Activated CD8-positive, alpha-beta T cell treated with anti-CD3 and anti-CD28 coated beads for 36 hours (primary cell): ENCODE measurements at regions not wholly inside any gene's neighbourhood (a gene's known extent, or its start where the extent isn't known, plus 50 kb on each side); places are given as distances from the start of the nearest gene placed in this dataset.

Source experiments
- ATAC-seq: fragments of 200-7000 bp; cut with Tn5 transposase; one replicate; pipeline ENCODE4 v1.10.0; 2021; ENCODE audit warnings: mild to moderate bottlenecking, moderate library complexity
- CTCF ChIA-PET: fragments of 350-600 bp; sonication (Branson Sonifier 250); formaldehyde crosslinking; loops from one replicate; lab custom pipeline; 2021; ENCODE audit warnings: antibody characterized with exemption; lab: Charles Lee
- POLR2A ChIA-PET: fragments of 350-600 bp; sonication (Branson Sonifier 250); formaldehyde crosslinking; loops from one replicate; lab custom pipeline; 2021; ENCODE audit warnings: antibody characterized with exemption; lab: Charles Lee
- DNase-seq: peaks from one replicate; pipeline ENCODE4 v3.0.0-alpha.2; 2020
- H3K27ac Mint-ChIP-seq: one replicate; pipeline ENCODE4 v1.8.0; 2021; ENCODE audit warnings: mild to moderate bottlenecking, mixed read lengths
- H3K27me3 Mint-ChIP-seq: one replicate; pipeline ENCODE4 v1.8.0; 2021; ENCODE audit warnings: mixed read lengths
- H3K36me3 Mint-ChIP-seq: one replicate; pipeline ENCODE4 v1.8.0; 2021; ENCODE audit warnings: low read depth, mixed read lengths
- H3K4me1 Mint-ChIP-seq: one replicate; pipeline ENCODE4 v1.8.0; 2021; ENCODE audit warnings: low read depth, mixed read lengths
- H3K4me3 Mint-ChIP-seq: one replicate; pipeline ENCODE4 v1.8.0; 2021; ENCODE audit warnings: mild to moderate bottlenecking, moderate library complexity, mixed read lengths
- H3K9me3 Mint-ChIP-seq: one replicate; pipeline ENCODE4 v1.8.0; 2021; ENCODE audit warnings: mixed read lengths
- intact Hi-C: fragments of 100-400 bp; cut with micrococcal nuclease; formaldehyde crosslinking; loops from one replicate; pipeline ENCODE4 v1.10.0; 2022
- TF ChIP-seq, protein P1 (sequence below): fragments of 200-600 bp; IDR thresholded peaks from one replicate; pipeline ENCODE4 v1.8.0; 2022; ENCODE audit warnings: antibody characterized with exemption, mild to moderate bottlenecking

DNA sequence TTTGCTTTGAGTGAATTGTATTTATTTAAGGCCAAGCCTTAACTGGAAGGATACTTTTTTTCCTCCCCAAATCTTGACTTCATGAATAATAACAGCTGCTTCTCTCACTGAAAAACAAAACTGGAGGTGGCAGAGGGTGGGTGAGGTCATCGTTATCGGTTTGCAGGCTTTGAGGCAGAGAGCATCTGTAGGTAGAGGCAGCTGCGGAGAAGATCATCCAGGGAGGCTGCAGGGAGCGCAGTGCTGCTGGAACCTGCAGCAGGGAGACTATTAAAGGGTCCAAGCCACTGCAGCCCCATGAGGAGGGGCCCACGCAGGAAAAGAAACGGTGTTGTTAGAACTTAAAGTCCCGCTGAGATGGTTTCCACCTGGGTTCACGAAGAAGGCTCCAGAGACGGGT, 112.1 kb upstream of the SDK1 start:
- Mint-ChIP-seq H3K36me3 (no peaks in the 10 kb centered on the region), H3K4me1 (no peaks in the 10 kb centered on the region), H3K27me3 (no peaks in the 10 kb centered on the region), H3K27ac (no peak overlapping the region), H3K4me3 (no peak overlapping the region), H3K9me3 (no peaks in the 10 kb centered on the region)
- intact Hi-C loops: no loop called here
- no peak for ATAC-seq
- ChIA-PET CTCF (no interaction called here), POLR2A (no interaction called here)
- no peak for DNase-seq
- TF ChIP-seq, protein P1, sequence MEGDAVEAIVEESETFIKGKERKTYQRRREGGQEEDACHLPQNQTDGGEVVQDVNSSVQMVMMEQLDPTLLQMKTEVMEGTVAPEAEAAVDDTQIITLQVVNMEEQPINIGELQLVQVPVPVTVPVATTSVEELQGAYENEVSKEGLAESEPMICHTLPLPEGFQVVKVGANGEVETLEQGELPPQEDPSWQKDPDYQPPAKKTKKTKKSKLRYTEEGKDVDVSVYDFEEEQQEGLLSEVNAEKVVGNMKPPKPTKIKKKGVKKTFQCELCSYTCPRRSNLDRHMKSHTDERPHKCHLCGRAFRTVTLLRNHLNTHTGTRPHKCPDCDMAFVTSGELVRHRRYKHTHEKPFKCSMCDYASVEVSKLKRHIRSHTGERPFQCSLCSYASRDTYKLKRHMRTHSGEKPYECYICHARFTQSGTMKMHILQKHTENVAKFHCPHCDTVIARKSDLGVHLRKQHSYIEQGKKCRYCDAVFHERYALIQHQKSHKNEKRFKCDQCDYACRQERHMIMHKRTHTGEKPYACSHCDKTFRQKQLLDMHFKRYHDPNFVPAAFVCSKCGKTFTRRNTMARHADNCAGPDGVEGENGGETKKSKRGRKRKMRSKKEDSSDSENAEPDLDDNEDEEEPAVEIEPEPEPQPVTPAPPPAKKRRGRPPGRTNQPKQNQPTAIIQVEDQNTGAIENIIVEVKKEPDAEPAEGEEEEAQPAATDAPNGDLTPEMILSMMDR: no peak

DNA sequence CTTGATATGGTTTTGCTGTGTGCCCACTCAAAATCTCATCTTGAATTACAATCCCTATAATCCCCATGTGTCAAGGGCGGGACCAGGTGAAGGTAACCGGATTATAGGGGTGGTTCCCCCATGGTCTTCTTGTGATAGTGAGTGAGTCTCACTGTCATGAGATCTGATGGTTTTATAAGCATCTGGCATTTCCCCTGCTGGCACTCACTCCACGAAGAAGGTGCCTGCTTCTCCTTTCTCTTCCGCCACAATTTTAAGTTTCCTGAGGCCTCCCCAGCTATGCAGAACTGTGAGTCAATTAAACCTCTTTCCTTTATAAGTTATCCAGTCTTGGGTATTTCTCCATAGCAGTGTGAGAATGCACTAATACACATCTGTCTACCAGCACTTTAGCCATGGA, 109.5 kb upstream of the SDK1 start:
- POLR2A ChIA-PET: interaction anchor here (0.6 kb wide), 1 partner anchor 577 kb away, joined by 3 read pairs; no protein-coding TSS in a partner anchor

DNA sequence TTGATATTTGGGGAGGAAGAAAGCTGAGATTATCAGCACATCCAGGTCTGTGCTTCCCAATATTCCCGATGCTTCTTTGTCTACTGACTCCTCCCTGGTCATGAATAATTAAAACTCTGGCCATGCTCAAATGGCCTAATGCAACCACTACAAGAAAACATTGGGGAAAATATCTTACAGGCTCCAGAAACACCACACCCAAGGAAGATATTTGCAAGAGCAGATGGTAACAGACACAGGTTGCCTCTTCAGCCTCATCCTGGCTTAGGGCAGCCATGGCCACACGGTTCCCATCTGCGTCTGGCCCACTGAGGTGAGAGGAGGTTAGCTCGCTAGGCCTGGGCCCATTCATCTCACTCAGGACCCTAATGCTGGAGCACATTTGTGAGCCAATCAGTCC, 108.4 kb upstream of the SDK1 start:
- no peak for DNase-seq

More for the DNA sequence above, 109.5 kb upstream of the SDK1 start:
- CTCF ChIA-PET: no interaction called here
- no peaks in the 10 kb centered on the region for H3K27me3 Mint-ChIP-seq
- ATAC-seq: no peak
- intact Hi-C loops: no loop called here
- H3K27ac Mint-ChIP-seq: no peak overlapping the region
- no peak overlapping the region for H3K4me3 Mint-ChIP-seq
- H3K9me3 Mint-ChIP-seq: no peaks in the 10 kb centered on the region
- H3K36me3 Mint-ChIP-seq: no peaks in the 10 kb centered on the region
- no peaks in the 10 kb centered on the region for H3K4me1 Mint-ChIP-seq
- DNase-seq: no peak
- TF ChIP-seq, protein P1: no peak

DNA sequence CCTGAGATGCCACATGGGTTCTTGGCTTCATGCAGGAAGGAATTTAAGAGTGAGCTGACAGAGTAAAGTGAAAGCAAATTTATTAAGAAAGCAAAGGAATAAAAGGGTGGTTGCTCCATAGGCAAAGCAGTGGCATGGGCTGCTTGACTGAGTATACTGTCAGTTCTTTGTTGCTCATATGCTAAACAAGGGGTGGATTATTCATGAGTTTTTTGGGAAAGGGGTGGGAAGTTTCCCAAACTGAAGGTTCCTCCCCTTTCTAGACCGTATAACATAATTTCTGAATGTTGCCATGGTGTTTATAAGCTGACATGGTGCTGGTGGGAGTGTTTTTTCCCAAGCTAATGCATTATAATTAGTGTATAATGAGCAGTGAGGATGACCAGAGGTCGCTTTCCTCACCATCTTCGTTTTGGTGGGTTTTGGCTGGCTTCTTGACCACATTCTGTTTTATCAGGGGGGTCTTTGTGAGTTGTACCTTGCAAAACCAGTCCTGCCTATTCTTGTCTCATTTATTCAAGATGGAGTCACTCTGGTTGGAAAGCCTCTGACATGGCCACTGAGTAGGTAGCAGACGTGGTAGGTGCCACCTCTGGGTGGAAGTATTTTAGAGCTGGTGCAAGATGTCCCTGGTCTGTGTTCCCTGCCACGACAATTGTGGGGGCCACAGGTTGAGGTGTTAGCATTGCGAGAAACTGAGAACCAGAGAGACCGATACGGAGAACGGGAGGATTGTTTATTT, 107.5 kb upstream of the SDK1 start:
- no peaks in the 10 kb centered on the region for H3K4me1 Mint-ChIP-seq
- CTCF ChIA-PET: no interaction called here
- no peak for ATAC-seq
- peaks cover 2% of the 10 kb centered on the region for H3K27me3 Mint-ChIP-seq
- H3K4me3 Mint-ChIP-seq: no peak overlapping the region
- POLR2A ChIA-PET: no interaction called here
- H3K27ac Mint-ChIP-seq: no peak overlapping the region
- H3K36me3 Mint-ChIP-seq: no peaks in the 10 kb centered on the region
- TF ChIP-seq, protein P1: no peak
- no peak for DNase-seq
- intact Hi-C loops: no loop called here
- H3K9me3 Mint-ChIP-seq: peaks cover 3% of the 10 kb centered on the region

More for the DNA sequence above, 108.4 kb upstream of the SDK1 start:
- Mint-ChIP-seq H3K4me1 (no peaks in the 10 kb centered on the region), H3K27ac (no peak overlapping the region), H3K4me3 (no peak overlapping the region), H3K9me3 (no peaks in the 10 kb centered on the region), H3K27me3 (peaks cover 2% of the 10 kb centered on the region), H3K36me3 (no peaks in the 10 kb centered on the region)
- no peak for ATAC-seq
- ChIA-PET CTCF (no interaction called here), POLR2A (no interaction called here)
- intact Hi-C loops: no loop called here
- TF ChIP-seq, protein P1: no peak

DNA sequence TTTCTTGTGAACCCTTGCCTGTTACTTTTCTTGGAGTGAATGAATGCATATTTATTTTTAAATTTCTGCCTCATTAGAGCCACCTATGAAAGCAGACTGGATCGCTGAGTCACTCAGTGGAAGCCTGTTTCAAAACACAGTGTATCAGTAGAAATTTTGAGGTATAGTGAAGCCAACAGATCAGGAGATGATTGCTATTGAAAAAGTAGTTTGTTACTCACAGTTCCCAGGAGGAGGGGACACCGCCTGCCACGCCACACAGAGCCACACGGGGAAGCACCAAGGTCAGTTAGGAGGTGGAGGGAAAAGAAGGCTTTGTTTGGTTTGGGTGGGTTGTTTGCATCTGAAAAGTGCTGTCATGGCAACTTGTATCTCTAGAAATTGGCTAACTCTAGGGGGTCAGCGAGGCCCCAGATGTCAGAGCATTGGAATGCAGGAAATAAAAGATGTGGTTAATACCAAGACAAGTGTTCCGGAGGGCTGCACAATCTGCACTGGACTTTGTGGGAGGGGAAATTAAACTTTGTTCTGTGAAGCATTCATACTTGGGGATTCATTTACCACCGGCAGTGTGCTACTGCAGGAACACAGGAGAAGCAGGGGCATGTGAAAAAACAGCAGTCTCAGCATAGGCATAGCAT, 106.4 kb upstream of the SDK1 start:
- CTCF ChIA-PET: no interaction called here
- H3K4me1 Mint-ChIP-seq: no peaks in the 10 kb centered on the region
- H3K4me3 Mint-ChIP-seq: no peak overlapping the region
- ATAC-seq (no peak), DNase-seq (no peak)
- TF ChIP-seq, protein P1: no peak
- peaks cover 2% of the 10 kb centered on the region for H3K27me3 Mint-ChIP-seq
- H3K9me3 Mint-ChIP-seq: peaks cover 5% of the 10 kb centered on the region
- H3K27ac Mint-ChIP-seq: no peak overlapping the region
- H3K36me3 Mint-ChIP-seq: no peaks in the 10 kb centered on the region
- POLR2A ChIA-PET: no interaction called here
- intact Hi-C loops: no loop called here
